Common myeloid progenitor, CD34-positive (primary cell): ENCODE measurements at regions not wholly inside any gene's neighbourhood (a gene's known extent, or its start where the extent isn't known, plus 50 kb on each side); places are given as distances from the start of the nearest gene placed in this dataset.
A peak's percentile ranks its signal among the peaks of the same experiment; 100 is the strongest.

ENCODE experiments used
- CTCF ChIA-PET: fragments of 350-600 bp; sonication (Branson Sonifier 250); formaldehyde crosslinking; loops from one replicate; lab custom pipeline; 2021; ENCODE audit warnings: antibody characterized with exemption; lab: Charles Lee
- POLR2A ChIA-PET: fragments of 350-600 bp; sonication (Branson Sonifier 250); formaldehyde crosslinking; loops from one replicate; lab custom pipeline; 2021; ENCODE audit warnings: antibody characterized with exemption; lab: Charles Lee
- DNase-seq, 3 donors: peaks; one replicate each; pipeline versions ENCODE4 v3.0.0 to v3.0.0-alpha.2; 2013
- H3K27ac ChIP-seq, 2 experiments: 1 replicate in 1 of 2; 2 replicates in 1 of 2; pipeline ENCODE4 v1.7.0; 2013; ENCODE audit warnings: inconsistent platforms in 2 of 2, low read length in 2 of 2, mild to moderate bottlenecking in 2 of 2, low read depth in 1 of 2, moderate library complexity in 1 of 2; ENCODE audit not compliant: severe bottlenecking in 2 of 2, insufficient read depth in 1 of 2, poor library complexity in 1 of 2
- H3K27me3 ChIP-seq, 5 experiments: replicated peaks in 2 of 5; 1 replicate in 3 of 5; 2 replicates in 2 of 5; pipeline versions ENCODE4 v1.6.1 to v1.7.0; 2013; ENCODE audit warnings: low read length in 4 of 5, mild to moderate bottlenecking in 2 of 5, moderate library complexity in 2 of 5, inconsistent platforms in 1 of 5; ENCODE audit not compliant: insufficient read depth in 5 of 5, control insufficient read depth in 4 of 5
- H3K36me3 ChIP-seq, 4 experiments: 1 replicate in 2 of 4; 2 replicates in 2 of 4; pipeline versions ENCODE4 v1.6.1 to v1.7.0; 2013; ENCODE audit warnings: low read length in 3 of 4, control low read depth in 1 of 4, mild to moderate bottlenecking in 1 of 4; ENCODE audit not compliant: control insufficient read depth in 4 of 4, insufficient read depth in 4 of 4
- H3K4me1 ChIP-seq, 4 experiments: 1 replicate in 3 of 4; 2 replicates in 1 of 4; pipeline versions ENCODE4 v1.6.1 to v1.7.1; 2013; ENCODE audit warnings: low read length in 3 of 4, mild to moderate bottlenecking in 3 of 4, control low read depth in 1 of 4, inconsistent platforms in 1 of 4, moderate library complexity in 1 of 4; ENCODE audit not compliant: control insufficient read depth in 4 of 4, insufficient read depth in 4 of 4; ENCODE audit errors: control extremely low read depth in 1 of 4
- H3K4me3 ChIP-seq, 7 experiments: 1 replicate in 4 of 7; 2 replicates in 3 of 7; pipeline versions ENCODE4 v1.5.1 to v1.7.0; 2013; ENCODE audit warnings: mild to moderate bottlenecking in 7 of 7, low read length in 6 of 7, moderate library complexity in 6 of 7, inconsistent platforms in 2 of 7, low read depth in 2 of 7, control low read depth in 1 of 7; ENCODE audit not compliant: insufficient read depth in 4 of 7, control insufficient read depth in 1 of 7; ENCODE audit errors: extremely low read depth in 1 of 7
- H3K9me3 ChIP-seq, 5 experiments: 1 replicate in 4 of 5; 2 replicates in 1 of 5; pipeline versions ENCODE4 v1.6.1 to v1.7.1; 2013; ENCODE audit warnings: low read length in 4 of 5, mild to moderate bottlenecking in 2 of 5, inconsistent platforms in 1 of 5, low read depth in 1 of 5, moderate library complexity in 1 of 5; ENCODE audit not compliant: control insufficient read depth in 4 of 5, insufficient read depth in 2 of 5; ENCODE audit errors: control extremely low read depth in 1 of 5
- WGBS: methylation state at CpG from one replicate; pipeline ENCODE4 v1.1.5; 2013; ENCODE audit not compliant: insufficient coverage; 5-methylcytosine and 5-hydroxymethylcytosine counted together

DNA sequence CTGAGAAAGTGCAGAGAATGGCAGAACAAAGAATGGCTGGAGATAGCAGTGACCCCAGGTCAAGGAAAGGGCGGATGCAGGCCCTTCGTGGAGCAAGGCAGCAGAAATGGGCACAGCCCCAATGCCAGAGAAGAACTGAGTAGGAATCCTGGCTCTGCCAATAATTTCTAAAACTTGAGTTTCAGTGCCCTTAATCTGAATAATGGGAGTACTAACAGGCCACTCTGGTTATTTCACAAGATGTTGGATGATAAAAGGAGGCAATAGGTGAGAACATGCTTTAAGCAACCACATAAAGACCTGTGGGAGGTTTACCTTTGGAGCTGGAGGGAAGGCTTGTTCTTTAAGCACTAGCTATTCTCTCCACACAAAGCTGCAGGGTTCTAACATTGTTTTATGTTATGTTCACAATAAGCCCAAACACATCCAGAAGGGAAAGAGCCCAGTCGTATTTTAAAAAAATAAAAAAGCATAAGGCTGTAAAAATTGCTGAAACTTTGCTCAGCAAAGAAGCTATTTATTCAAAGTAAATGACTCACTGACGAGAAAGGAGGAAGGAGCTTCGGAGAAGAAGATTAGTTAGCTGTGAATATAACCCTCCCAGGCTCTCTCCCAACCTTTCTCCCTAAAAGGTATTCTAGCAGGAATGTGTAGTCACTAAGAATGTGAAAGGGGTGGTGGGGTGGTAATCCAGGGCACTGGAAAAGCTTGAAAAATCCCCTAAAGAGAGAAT, 470.2 kb downstream of the TXNL1 start:
- no peak overlapping the region for H3K27ac ChIP-seq
- no peaks in the 10 kb centered on the region for H3K36me3 ChIP-seq
- no peak for DNase-seq
- no peaks in the 10 kb centered on the region for H3K9me3 ChIP-seq
- ChIA-PET CTCF (no interaction called here), POLR2A (no interaction called here)
- no peaks in the 10 kb centered on the region for H3K4me1 ChIP-seq
- 100% methylated on average over 2 of the region's 5 CpGs for WGBS
- no peak overlapping the region for H3K4me3 ChIP-seq
- no peaks in the 10 kb centered on the region for H3K27me3 ChIP-seq

DNA sequence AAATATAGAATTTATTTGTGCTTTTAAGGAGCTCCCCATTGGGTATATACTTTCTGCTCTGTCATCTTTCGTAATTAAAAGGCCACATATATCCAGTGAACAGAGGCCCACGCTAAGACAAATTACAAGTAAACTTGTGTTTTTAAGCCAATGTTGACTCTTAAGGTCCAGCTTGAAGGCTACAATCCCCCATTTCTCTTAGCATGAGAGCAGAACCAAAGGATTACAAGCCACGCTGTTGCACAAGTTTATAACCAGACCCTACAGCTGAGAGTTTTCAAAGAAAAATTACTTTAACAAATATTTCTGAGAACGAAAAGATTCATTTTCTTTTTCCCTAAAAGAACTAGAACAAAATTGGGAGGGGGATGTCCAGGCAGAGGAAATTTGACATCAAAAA, 471.0 kb downstream of the TXNL1 start:
- CTCF ChIA-PET = no interaction called here
- POLR2A ChIA-PET = interaction anchor here (0.7 kb wide), 1 partner anchor 9 kb away, joined by 3 read pairs; no protein-coding TSS in a partner anchor
- 100% methylated on average over 2 of the region's 4 CpGs for WGBS

DNA sequence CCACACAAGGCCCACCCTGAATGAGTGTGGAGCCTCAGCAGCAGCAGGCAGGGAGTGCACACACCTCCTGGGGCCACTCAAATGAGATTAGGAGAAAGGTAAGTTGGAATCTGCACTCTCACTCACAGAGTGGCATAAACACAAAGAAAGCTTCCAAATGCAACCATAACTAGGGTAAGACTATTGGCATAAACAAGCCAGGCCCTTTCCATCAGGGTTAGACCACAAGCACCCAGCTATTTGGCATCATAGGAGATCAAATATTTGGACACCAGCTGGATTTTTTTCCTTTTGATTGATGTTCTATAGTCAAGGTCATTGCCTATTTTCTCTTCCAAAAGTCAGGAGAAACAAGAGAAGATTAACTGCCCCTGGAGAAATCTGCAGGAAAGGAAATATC, 471.5 kb downstream of the TXNL1 start:
- no peaks in the 10 kb centered on the region for H3K27me3 ChIP-seq
- no peak for DNase-seq

More for the DNA sequence above, 471.0 kb downstream of the TXNL1 start:
- DNase-seq = no peak
- Histone ChIP-seq H3K4me3 (no peak overlapping the region), H3K27ac (no peak overlapping the region), H3K27me3 (no peaks in the 10 kb centered on the region), H3K4me1 (peaks cover 0 to 3% (median under 1%) of the 10 kb centered on the region in 4 experiments), H3K9me3 (no peaks in the 10 kb centered on the region), H3K36me3 (no peaks in the 10 kb centered on the region)

DNA sequence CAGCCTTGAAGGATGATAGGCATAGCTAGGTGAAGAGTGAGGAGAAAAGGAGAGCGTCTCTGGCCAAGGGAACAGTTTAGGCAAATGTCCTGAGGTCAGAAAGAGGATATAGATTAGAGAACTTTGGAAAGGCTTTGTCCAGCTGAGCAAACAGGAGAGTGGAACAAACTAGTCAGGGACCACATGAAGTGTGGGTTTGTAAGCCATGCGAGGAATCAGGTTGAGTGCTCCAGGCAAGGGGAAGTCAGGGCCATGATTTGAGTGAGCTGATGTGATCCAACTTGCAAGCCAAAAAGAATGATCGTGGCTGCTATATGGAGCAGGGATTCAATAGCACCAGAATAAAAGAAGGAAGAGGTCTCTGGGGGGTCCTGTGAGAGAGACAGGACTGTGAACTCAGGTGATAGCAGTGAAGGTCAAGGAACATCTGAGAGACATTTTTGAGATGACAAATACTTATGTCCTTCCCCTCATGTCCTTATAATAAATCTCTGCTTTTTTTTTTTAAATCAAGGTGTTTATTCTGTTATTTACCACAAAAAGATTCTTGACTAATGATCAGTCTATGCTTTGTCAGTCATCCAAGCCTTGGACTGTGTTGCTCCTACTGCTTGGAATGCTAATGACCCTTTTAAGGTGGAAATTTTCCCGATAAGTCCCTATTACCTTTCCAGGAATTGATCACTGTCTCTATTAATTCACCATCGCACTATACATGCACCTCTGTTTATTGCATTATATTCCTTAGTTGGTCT, 472.6 kb downstream of the TXNL1 start:
- DNase-seq = no peak
- Histone ChIP-seq H3K9me3 (no peaks in the 10 kb centered on the region), H3K27ac (no peak overlapping the region), H3K36me3 (no peaks in the 10 kb centered on the region), H3K4me3 (no peak overlapping the region), H3K27me3 (no peaks in the 10 kb centered on the region), H3K4me1 (peaks cover 0 to 10% (median 2%) of the 10 kb centered on the region in 4 experiments)
- 98% methylated on average over 3 of the region's 5 CpGs for WGBS
- ChIA-PET CTCF (interaction anchor here (1.8 kb wide), 1 partner anchor 9 kb away, joined by 6 read pairs; no protein-coding TSS in a partner anchor), POLR2A (no interaction called here)

More for the DNA sequence above, 471.5 kb downstream of the TXNL1 start:
- Histone ChIP-seq H3K4me3 (no peak overlapping the region), H3K9me3 (no peaks in the 10 kb centered on the region), H3K4me1 (peaks cover 0 to 5% (median 2%) of the 10 kb centered on the region in 4 experiments), H3K27ac (no peak overlapping the region), H3K36me3 (no peaks in the 10 kb centered on the region)
- ChIA-PET POLR2A (interaction anchor here (0.7 kb wide), 1 partner anchor 9 kb away, joined by 3 read pairs; no protein-coding TSS in a partner anchor), CTCF (no interaction called here)

DNA sequence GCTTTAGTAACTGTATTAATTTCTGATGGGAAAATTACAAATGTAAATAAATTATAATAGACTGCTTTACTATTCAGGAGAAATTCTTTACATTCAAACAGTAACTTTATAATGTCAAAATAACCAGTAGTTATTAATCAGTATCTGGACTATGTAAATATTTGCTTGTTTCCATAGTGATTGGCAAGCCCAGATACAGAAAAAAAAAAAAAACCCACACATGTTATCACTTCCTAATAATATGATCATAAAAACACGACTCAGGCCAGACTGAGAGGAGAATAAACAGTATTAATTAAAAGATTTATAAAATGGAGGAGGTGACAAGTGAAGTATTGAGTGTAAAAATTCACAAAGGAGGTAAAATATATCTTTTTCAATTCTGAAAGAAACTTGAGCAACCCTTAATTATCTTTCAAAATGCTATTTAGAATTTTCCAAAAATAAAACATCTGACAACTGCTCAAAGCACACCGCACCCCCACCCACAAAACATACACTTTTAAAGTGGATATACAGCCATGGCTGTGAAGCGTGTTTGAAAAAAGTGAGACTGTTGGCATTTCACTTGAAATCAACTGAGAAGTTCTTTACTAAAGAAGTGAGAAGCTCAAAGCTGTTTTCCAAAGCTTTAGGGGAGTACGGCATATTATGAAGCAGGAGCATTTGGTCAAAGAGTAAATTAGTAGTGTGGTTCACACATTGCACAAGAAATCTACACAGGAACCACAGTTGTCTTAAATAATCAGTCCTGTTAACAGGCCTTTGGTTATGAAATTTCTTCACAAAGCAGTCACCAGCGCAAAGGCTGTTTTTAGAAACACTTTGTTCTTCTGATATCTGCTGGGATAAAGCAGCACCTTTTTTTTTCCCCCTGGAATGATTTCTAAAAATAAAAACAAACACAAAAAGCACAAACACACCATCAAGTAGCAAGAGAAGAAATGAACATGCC, 475.8 kb downstream of the TXNL1 start:
- peak; percentile 10 to 58 (median 52) for DNase-seq
- POLR2A ChIA-PET = no interaction called here
- Histone ChIP-seq H3K27me3 (no peaks in the 10 kb centered on the region), H3K9me3 (no peaks in the 10 kb centered on the region), H3K4me3 (no peak overlapping the region), H3K36me3 (no peaks in the 10 kb centered on the region), H3K4me1 (peaks cover 0 to 10% (median 2%) of the 10 kb centered on the region in 4 experiments), H3K27ac (peak overlapping the region in 1 of 2 experiments; percentile 29)
- CTCF ChIA-PET = no interaction called here
- whole genome bisulfite sequencing = 100% methylated on average over 2 of the region's 5 CpGs

DNA sequence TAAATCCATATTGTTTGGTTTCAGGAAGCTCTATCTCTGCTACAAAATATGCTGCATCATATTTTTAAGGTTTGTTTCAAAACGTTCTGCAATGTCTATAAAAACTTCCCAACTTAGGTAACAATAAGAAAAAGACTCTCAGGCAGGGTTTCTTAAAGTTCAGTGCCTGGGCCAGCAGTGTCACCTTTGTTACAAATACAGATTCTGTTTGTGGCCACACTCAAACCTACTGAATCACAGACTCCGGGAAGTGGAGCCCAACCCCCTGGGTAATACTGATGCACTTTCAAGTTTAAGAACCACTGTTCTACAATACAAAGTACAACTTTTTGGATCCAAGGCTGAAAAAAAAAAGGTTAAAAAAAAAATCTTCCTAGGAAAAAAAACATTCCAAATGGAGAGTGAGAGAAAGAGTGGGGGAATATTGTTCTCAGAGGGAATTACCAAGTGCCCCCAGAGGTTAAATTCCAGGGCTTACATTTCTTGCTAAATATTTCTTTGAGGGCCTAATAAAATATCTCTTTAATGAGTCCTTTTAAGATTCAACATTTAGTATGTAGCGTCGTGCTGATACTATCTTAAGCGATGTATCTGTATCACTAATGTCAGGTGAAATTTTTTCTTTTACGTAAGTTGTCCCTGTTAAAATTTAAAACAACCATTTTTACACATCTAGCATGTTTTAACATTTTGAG, 476.7 kb downstream of the TXNL1 start:
- Histone ChIP-seq H3K27me3 (no peaks in the 10 kb centered on the region), H3K4me3 (no peak overlapping the region), H3K4me1 (peaks cover 0 to 10% (median 2%) of the 10 kb centered on the region in 4 experiments), H3K36me3 (no peaks in the 10 kb centered on the region), H3K27ac (no peak overlapping the region), H3K9me3 (no peaks in the 10 kb centered on the region)
- POLR2A ChIA-PET = no interaction called here
- peak in 2 of 3 donors; percentile 10 for DNase-seq
- 20% methylated on average over 1 of the region's 6 CpGs for WGBS
- CTCF ChIA-PET = no interaction called here
